ENCODE measurements at regions not wholly inside any gene's neighbourhood (a gene's known extent, or its start where the extent isn't known, plus 50 kb on each side); places are given as distances from the start of the nearest gene placed in this dataset.

DNA sequence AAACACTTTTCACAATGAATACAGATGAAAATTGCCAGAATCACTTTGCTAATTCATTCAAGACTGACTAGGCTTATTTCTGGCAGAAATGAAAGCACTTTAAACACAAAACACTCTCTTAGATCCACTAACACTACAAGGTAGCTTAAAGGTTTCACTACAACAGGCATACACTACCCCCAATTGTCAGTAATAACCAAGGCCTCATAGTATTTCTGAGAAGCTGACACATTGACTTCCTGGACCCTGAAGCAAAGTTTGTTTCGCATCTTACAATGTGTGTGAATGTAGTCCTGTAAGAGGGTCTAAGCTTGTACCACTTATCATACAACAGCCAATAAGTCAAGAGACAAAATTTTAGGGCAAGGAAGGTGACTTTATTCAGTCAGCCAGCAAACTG lies 129.9 kb upstream of the FMR1 start:
- Histone ChIP-seq H3K9ac (ENCODE audit: extremely low read depth, insufficient read length, low read length) (no peak overlapping the region), H2BK20ac (ENCODE audit: low read depth, low read length, poor library complexity, severe bottlenecking) (no peak overlapping the region), H3K56ac (ENCODE audit: insufficient read length, low read depth, low read length) (no peak overlapping the region), H4K5ac (ENCODE audit: insufficient read length, low read depth, low read length) (no peak overlapping the region), H3K79me2 (ENCODE audit: insufficient read depth, low read length) (no peaks in the 10 kb centered on the region), H3K4ac (ENCODE audit: low read depth, low read length) (no peak overlapping the region), H3K27ac (ENCODE audit: insufficient read length, low read depth, low read length) (no peak overlapping the region), H3K23me2 (ENCODE audit: insufficient read length, low read depth, low read length, poor library complexity, severe bottlenecking) (no peaks in the 10 kb centered on the region), H3K23ac (ENCODE audit: insufficient read length, low read depth, low read length) (no peak overlapping the region), H3T11ph (ENCODE audit: low read length) (no peak overlapping the region), H4K91ac (ENCODE audit: insufficient read length, low read depth, low read length) (no peak overlapping the region), H3K79me1 (ENCODE audit: insufficient read depth, low read depth, low read length, poor library complexity, severe bottlenecking) (no peaks in the 10 kb centered on the region), H3K4me1 (ENCODE audit: insufficient read depth, low read length) (no peaks in the 10 kb centered on the region), H3K9me3 (ENCODE audit: control insufficient read depth, low read depth, low read length) (peaks cover 22% of the 10 kb centered on the region), H2BK120ac (ENCODE audit: low read depth, low read length, poor library complexity, severe bottlenecking) (no peak overlapping the region), H2AK5ac (ENCODE audit: insufficient read length, low read length) (no peak overlapping the region), H2AFZ (ENCODE audit: low read length) (no peak overlapping the region), H2BK12ac (ENCODE audit: insufficient read length, low read depth, low read length) (no peak overlapping the region), H3K18ac (ENCODE audit: insufficient read length, low read depth, low read length) (no peak overlapping the region), H4K20me1 (ENCODE audit: control insufficient read depth, insufficient read depth, insufficient read length) (no peaks in the 10 kb centered on the region), H3K27me3 (ENCODE audit: insufficient read depth, low read length) (no peaks in the 10 kb centered on the region), H4K8ac (replicated peaks; ENCODE audit: insufficient read length, low read depth, low read length) (no peak overlapping the region), H3K4me2 (ENCODE audit: insufficient read depth, insufficient read length, low read length) (no peak overlapping the region), H2BK15ac (ENCODE audit: low read depth, low read length) (no peak overlapping the region), H3K14ac (ENCODE audit: insufficient read depth, low read length) (no peak overlapping the region), H2BK5ac (ENCODE audit: insufficient read length, low read length) (no peak overlapping the region)
- no CpG with 5 or more reads among the region's 1 CpG for WGBS (ENCODE audit: extremely low coverage, insufficient read length, low lambda C conversion rate)
- no peak for DNase-seq
- H3K9me3 Mint-ChIP-seq = peaks cover 48 to 59% of the 10 kb centered on the region in 2 experiments
- H3K4me3 Mint-ChIP-seq = no peak overlapping the region
- no peak for TF ChIP-seq CTCF (conservative IDR thresholded peaks at IDR 0.05)
- H3K36me3 Mint-ChIP-seq (ENCODE audit: insufficient read depth in 1 of 3, low read depth in 3 of 3) = peaks cover 0 to 1% (median 0%) of the 10 kb centered on the region in 3 experiments; a peak in 3 of 7 replicates
- peaks cover 0 to 3% of the 10 kb centered on the region in 2 experiments; a peak in 2 of 4 replicates for H3K4me1 Mint-ChIP-seq
- H3K27me3 Mint-ChIP-seq (ENCODE audit: low read depth) = peaks cover 46% of the 10 kb centered on the region
- H3K27ac Mint-ChIP-seq = no peak overlapping the region

Measured in H9 (cell line).